ENCODE measurements at regions not wholly inside any gene's neighbourhood (a gene's known extent, or its start where the extent isn't known, plus 50 kb on each side); places are given as distances from the start of the nearest gene placed in this dataset.

DNA sequence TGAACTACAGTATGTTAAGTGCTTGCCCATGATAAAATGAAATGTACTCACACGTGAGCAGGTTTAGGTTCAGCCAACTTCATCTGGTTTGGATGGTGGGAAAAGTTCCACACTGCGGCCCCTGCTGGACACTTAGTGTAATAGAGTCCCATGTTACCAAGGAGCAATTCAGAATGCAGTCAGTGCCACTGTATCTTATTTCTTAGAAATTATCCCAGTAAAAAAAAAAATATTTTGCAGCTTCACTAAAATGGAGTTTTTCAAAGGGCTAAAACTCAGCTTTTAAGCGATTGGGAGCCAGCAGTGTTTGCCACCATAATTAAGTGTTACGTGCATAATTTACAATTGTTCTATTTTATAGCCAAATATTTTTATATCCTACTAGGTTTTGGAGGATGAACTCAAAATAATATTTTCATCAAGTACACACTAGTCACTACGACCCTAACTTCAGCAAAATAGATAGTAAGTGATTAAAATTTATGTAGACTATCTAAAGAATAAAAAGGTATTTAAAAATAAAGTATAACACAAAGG is 371.7 kb upstream of the GBE1 start:
- 45% methylated on average over 2 of the region's 5 CpGs for WGBS
- Histone ChIP-seq H2BK12ac (ENCODE audit: low read length in 2 of 2) (no peak overlapping the region), H3K79me1 (replicated peaks; ENCODE audit: low read length, poor library complexity, severe bottlenecking) (no peaks in the 10 kb centered on the region), H3K4me3 (ENCODE audit: insufficient read depth in 1 of 2, low read depth in 1 of 2, low read length in 2 of 2) (no peak overlapping the region), H4K91ac (ENCODE audit: low read length) (no peak overlapping the region), H3K4me1 (ENCODE audit: control insufficient read depth, insufficient read depth, low read depth, low read length) (no peaks in the 10 kb centered on the region), H3K9me3 (ENCODE audit: control insufficient read depth, low read length) (no peaks in the 10 kb centered on the region), H3K36me3 (ENCODE audit: control insufficient read depth in 1 of 2, insufficient read depth in 2 of 2, low read depth in 1 of 2, low read length in 2 of 2) (no peaks in the 10 kb centered on the region), H3K18ac (ENCODE audit: low read depth in 1 of 2, low read length in 2 of 2) (no peak overlapping the region), H3K14ac (ENCODE audit: low read length in 2 of 2) (no peak overlapping the region), H2AFZ (ENCODE audit: low read depth, low read length) (no peak overlapping the region), H3K4me2 (ENCODE audit: low read length, poor library complexity, severe bottlenecking) (no peak overlapping the region), H2AK5ac (ENCODE audit: low read length, severe bottlenecking) (no peak overlapping the region), H3K9ac (ENCODE audit: low read length) (no peak overlapping the region), H2BK120ac (ENCODE audit: low read depth, low read length) (no peak overlapping the region), H3K23ac (ENCODE audit: low read length in 2 of 2) (no peak overlapping the region), H3K27me3 (ENCODE audit: control insufficient read depth in 1 of 2, insufficient read depth in 1 of 2, low read length in 2 of 2) (no peaks in the 10 kb centered on the region), H3K27ac (ENCODE audit: low read length, poor library complexity, severe bottlenecking) (no peak overlapping the region), H4K8ac (ENCODE audit: low read length) (no peak overlapping the region), H3K4ac (ENCODE audit: low read depth in 1 of 2, low read length in 2 of 2) (no peak overlapping the region), H2BK15ac (ENCODE audit: low read depth, poor library complexity, severe bottlenecking) (no peak overlapping the region), H2BK5ac (ENCODE audit: low read depth, low read length, poor library complexity, severe bottlenecking) (no peak overlapping the region)
- peak; percentile 58 for DNase-seq

- no peak overlapping the region for H3K4me3 ChIP-seq (ENCODE audit: insufficient read depth in 1 of 2, low read depth in 1 of 2, low read length in 2 of 2)
- peak overlapping the region; percentile 66 for H3K27ac ChIP-seq (ENCODE audit: low read length, poor library complexity, severe bottlenecking)
- no peak overlapping the region for H2AK5ac ChIP-seq (ENCODE audit: low read length, severe bottlenecking)
- H3K27me3 ChIP-seq (ENCODE audit: control insufficient read depth in 1 of 2, insufficient read depth in 1 of 2, low read length in 2 of 2), result no peaks in the 10 kb centered on the region
- H3K4me1 ChIP-seq (ENCODE audit: control insufficient read depth, insufficient read depth, low read depth, low read length), result no peaks in the 10 kb centered on the region
- no peak overlapping the region for H4K91ac ChIP-seq (ENCODE audit: low read length)
- H3K4ac ChIP-seq (ENCODE audit: low read depth in 1 of 2, low read length in 2 of 2), result no peak overlapping the region
- H3K4me2 ChIP-seq (ENCODE audit: low read length, poor library complexity, severe bottlenecking), result no peak overlapping the region
- H3K79me1 ChIP-seq (replicated peaks; ENCODE audit: low read length, poor library complexity, severe bottlenecking), result no peaks in the 10 kb centered on the region
- no peak overlapping the region for H2AFZ ChIP-seq (ENCODE audit: low read depth, low read length)
- no peak overlapping the region for H2BK12ac ChIP-seq (ENCODE audit: low read length in 2 of 2)
- no peak overlapping the region for H2BK120ac ChIP-seq (ENCODE audit: low read depth, low read length)
- no peaks in the 10 kb centered on the region for H3K9me3 ChIP-seq (ENCODE audit: control insufficient read depth, low read length)
- no peak for DNase-seq
- no peak overlapping the region for H2BK15ac ChIP-seq (ENCODE audit: low read depth, poor library complexity, severe bottlenecking)
- no peaks in the 10 kb centered on the region for H3K36me3 ChIP-seq (ENCODE audit: control insufficient read depth in 1 of 2, insufficient read depth in 2 of 2, low read depth in 1 of 2, low read length in 2 of 2)
- WGBS, result 78% methylated on average over 2 of the region's 3 CpGs
- no peak overlapping the region for H3K18ac ChIP-seq (ENCODE audit: low read depth in 1 of 2, low read length in 2 of 2)
- no peak overlapping the region for H3K9ac ChIP-seq (ENCODE audit: low read length)
- no peak overlapping the region for H4K8ac ChIP-seq (ENCODE audit: low read length)
- H3K14ac ChIP-seq (ENCODE audit: low read length in 2 of 2), result no peak overlapping the region
- H3K23ac ChIP-seq (ENCODE audit: low read length in 2 of 2), result no peak overlapping the region
- H2BK5ac ChIP-seq (ENCODE audit: low read depth, low read length, poor library complexity, severe bottlenecking), result no peak overlapping the region
Observed at GRCh38 chr3:82132210-82133069, 371.0 kb upstream of the GBE1 start.

DNA sequence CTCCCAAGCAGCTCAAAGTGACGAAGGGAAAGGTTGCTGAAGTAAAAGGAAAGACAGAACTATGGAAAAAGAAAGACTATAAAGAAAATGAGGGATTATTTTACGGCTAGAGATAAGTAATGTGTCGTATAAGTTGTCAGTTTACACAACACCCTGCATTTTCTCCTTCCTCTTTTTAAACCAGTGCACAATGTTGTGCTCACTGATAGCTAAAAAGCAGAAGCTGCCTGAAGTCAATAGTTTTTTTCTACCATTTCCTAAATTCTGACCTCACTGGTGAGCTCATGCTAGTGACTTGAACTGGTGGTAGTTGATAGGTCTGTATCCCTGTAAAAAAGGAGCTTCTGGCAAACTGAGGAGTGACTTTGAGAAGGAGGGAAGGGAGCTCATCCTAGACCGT is 368.6 kb upstream of the GBE1 start:
- Histone ChIP-seq H3K4me2 (ENCODE audit: low read length, poor library complexity, severe bottlenecking) (no peak overlapping the region), H3K4me1 (ENCODE audit: control insufficient read depth, insufficient read depth, low read depth, low read length) (no peaks in the 10 kb centered on the region), H2BK5ac (ENCODE audit: low read depth, low read length, poor library complexity, severe bottlenecking) (no peak overlapping the region), H3K4me3 (ENCODE audit: insufficient read depth in 1 of 2, low read depth in 1 of 2, low read length in 2 of 2) (no peak overlapping the region), H4K8ac (ENCODE audit: low read length) (no peak overlapping the region), H4K91ac (ENCODE audit: low read length) (no peak overlapping the region), H3K14ac (ENCODE audit: low read length in 2 of 2) (no peak overlapping the region), H3K18ac (ENCODE audit: low read depth in 1 of 2, low read length in 2 of 2) (no peak overlapping the region), H3K36me3 (ENCODE audit: control insufficient read depth in 1 of 2, insufficient read depth in 2 of 2, low read depth in 1 of 2, low read length in 2 of 2) (no peaks in the 10 kb centered on the region), H3K27me3 (ENCODE audit: control insufficient read depth in 1 of 2, insufficient read depth in 1 of 2, low read length in 2 of 2) (no peaks in the 10 kb centered on the region), H2BK120ac (ENCODE audit: low read depth, low read length) (no peak overlapping the region), H3K4ac (ENCODE audit: low read depth in 1 of 2, low read length in 2 of 2) (no peak overlapping the region), H2BK15ac (ENCODE audit: low read depth, poor library complexity, severe bottlenecking) (no peak overlapping the region), H2AK5ac (ENCODE audit: low read length, severe bottlenecking) (no peak overlapping the region), H3K9ac (ENCODE audit: low read length) (no peak overlapping the region), H3K79me1 (replicated peaks; ENCODE audit: low read length, poor library complexity, severe bottlenecking) (no peaks in the 10 kb centered on the region), H2AFZ (ENCODE audit: low read depth, low read length) (no peak overlapping the region), H3K23ac (ENCODE audit: low read length in 2 of 2) (no peak overlapping the region), H3K9me3 (ENCODE audit: control insufficient read depth, low read length) (no peaks in the 10 kb centered on the region), H2BK12ac (ENCODE audit: low read length in 2 of 2) (no peak overlapping the region), H3K27ac (ENCODE audit: low read length, poor library complexity, severe bottlenecking) (no peak overlapping the region)
- DNase-seq, result no peak
- WGBS, result 68% methylated on average over 2 of the region's 4 CpGs

DNA sequence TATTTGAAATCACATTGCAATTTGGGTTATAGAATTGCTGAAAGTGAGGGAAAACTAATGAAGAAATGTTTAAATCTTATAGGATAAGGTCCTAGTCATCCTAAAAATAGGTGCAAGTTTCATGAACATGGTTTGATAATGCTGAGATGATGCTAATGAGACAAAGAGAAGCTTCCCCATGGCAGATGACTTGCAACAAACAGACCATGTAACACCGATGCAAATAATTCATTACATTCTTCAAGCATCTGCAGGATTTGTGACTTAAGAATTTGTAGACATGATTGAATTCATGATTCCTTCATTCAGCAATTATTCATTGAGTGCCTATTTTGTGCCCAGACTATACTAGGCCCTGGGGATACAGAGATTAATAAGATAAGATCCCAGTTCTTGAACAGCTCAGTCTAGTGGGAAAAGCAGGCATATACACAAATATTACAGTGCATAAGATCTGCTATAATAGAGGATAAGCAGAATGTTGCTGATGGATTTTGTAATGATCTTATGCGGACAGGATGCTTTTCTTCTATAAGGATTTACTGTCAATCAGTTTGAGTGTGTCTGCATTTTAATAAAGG is 367.9 kb upstream of the GBE1 start:
- Histone ChIP-seq H3K9ac (ENCODE audit: low read length) (no peak overlapping the region), H3K4ac (ENCODE audit: low read depth in 1 of 2, low read length in 2 of 2) (no peak overlapping the region), H3K23ac (ENCODE audit: low read length in 2 of 2) (no peak overlapping the region), H3K36me3 (ENCODE audit: control insufficient read depth in 1 of 2, insufficient read depth in 2 of 2, low read depth in 1 of 2, low read length in 2 of 2) (no peaks in the 10 kb centered on the region), H3K27ac (ENCODE audit: low read length, poor library complexity, severe bottlenecking) (no peak overlapping the region), H2AK5ac (ENCODE audit: low read length, severe bottlenecking) (no peak overlapping the region), H3K9me3 (ENCODE audit: control insufficient read depth, low read length) (no peaks in the 10 kb centered on the region), H2BK5ac (ENCODE audit: low read depth, low read length, poor library complexity, severe bottlenecking) (no peak overlapping the region), H2AFZ (ENCODE audit: low read depth, low read length) (no peak overlapping the region), H3K4me1 (ENCODE audit: control insufficient read depth, insufficient read depth, low read depth, low read length) (no peaks in the 10 kb centered on the region), H3K14ac (ENCODE audit: low read length in 2 of 2) (no peak overlapping the region), H2BK12ac (ENCODE audit: low read length in 2 of 2) (no peak overlapping the region), H3K79me1 (replicated peaks; ENCODE audit: low read length, poor library complexity, severe bottlenecking) (no peaks in the 10 kb centered on the region), H3K4me2 (ENCODE audit: low read length, poor library complexity, severe bottlenecking) (no peak overlapping the region), H2BK15ac (ENCODE audit: low read depth, poor library complexity, severe bottlenecking) (no peak overlapping the region), H4K8ac (ENCODE audit: low read length) (no peak overlapping the region), H3K18ac (ENCODE audit: low read depth in 1 of 2, low read length in 2 of 2) (no peak overlapping the region), H3K27me3 (ENCODE audit: control insufficient read depth in 1 of 2, insufficient read depth in 1 of 2, low read length in 2 of 2) (no peaks in the 10 kb centered on the region), H2BK120ac (ENCODE audit: low read depth, low read length) (no peak overlapping the region), H4K91ac (ENCODE audit: low read length) (no peak overlapping the region), H3K4me3 (ENCODE audit: insufficient read depth in 1 of 2, low read depth in 1 of 2, low read length in 2 of 2) (no peak overlapping the region)
- DNase-seq, result no peak
- WGBS, result 86% methylated on average over 1 of the region's 2 CpGs

Data from mesenchymal stem cell (in vitro differentiated cells and primary cell).